ENCODE measurements at regions not wholly inside any gene's neighbourhood (a gene's known extent, or its start where the extent isn't known, plus 50 kb on each side); places are given as distances from the start of the nearest gene placed in this dataset.

DNA sequence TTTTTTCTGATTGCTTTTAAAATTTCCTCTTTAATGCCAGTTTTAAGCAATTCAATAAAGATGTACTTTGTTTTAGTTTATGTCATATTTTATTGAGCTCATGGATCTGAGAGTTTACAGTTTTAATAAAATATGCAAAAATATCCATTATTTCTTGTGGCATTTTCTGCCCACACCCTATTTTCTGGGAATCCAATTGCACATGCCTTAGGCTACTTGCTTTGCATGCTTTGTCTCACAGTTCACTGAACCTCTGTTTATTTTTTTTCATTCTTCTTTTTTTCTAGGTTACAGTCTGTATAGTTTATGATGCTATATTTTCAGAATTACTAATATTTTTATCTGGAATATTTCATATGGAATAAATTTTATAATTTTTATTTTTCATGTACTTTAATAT, 1258.0 kb downstream of the FSCB start:
- Mint-ChIP-seq H3K27ac (no peak overlapping the region), H3K9me3 (peaks cover 15% of the 10 kb centered on the region), H3K4me3 (no peak overlapping the region), H3K4me1 (no peaks in the 10 kb centered on the region), H3K36me3 (ENCODE audit: low read depth) (no peaks in the 10 kb centered on the region), H3K27me3 (no peaks in the 10 kb centered on the region)
- no peak for ATAC-seq
- DNase-seq: no peak

DNA sequence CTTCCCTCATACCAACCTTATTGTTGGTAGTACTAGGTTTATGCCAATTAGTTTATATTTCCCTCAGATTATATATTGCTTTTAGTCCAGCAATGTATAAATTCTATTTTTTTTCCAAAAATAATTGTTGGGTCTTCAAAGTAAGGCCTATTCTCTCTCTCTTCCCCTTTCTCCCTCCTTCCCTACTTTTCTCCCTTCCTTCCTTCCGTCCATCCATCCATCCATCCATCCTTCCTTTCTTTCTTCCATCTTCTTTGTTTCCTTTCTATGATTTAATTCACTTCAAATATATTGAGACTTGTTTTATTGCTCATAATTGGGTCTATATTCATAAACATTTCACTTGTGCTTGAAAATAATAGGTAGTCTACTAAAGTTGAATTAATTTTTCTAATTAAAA, 1259.2 kb downstream of the FSCB start:
- no peak overlapping the region for H3K4me3 Mint-ChIP-seq
- H3K36me3 Mint-ChIP-seq (ENCODE audit: low read depth): no peaks in the 10 kb centered on the region
- H3K27ac Mint-ChIP-seq: no peak overlapping the region

DNA sequence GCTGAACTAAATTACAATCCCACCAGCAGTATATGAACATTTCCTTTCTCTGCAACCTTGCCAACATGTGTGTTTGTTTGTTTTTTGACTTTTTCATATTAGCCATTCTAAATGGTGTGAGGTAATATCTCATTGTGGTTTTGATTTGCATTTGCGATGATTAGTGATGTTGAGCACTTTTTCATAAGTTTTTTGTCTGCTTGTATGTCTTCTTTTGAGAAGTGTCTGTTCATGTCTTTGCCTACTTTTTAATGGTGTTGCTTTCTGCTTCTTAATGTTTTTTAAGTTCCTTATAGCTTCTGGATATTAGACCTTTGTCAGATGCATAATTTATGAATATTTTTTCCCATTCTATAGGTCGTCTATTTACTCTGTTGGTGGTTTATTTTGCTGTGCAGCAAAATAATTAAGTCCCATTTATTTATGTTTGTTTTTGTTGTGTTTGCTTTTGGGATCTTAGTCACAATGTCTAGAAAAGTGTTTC, 1262.9 kb downstream of the FSCB start:
- Mint-ChIP-seq H3K36me3 (ENCODE audit: low read depth) (no peaks in the 10 kb centered on the region), H3K9me3 (peaks cover 27% of the 10 kb centered on the region), H3K27ac (no peak overlapping the region), H3K4me1 (no peaks in the 10 kb centered on the region), H3K4me3 (no peak overlapping the region), H3K27me3 (no peaks in the 10 kb centered on the region)
- no peak for DNase-seq
- no peak for ATAC-seq

More for the DNA sequence above, 1259.2 kb downstream of the FSCB start:
- Mint-ChIP-seq H3K27me3 (no peaks in the 10 kb centered on the region), H3K9me3 (peaks cover 19% of the 10 kb centered on the region), H3K4me1 (no peaks in the 10 kb centered on the region)
- DNase-seq (no peak), ATAC-seq (no peak)

DNA sequence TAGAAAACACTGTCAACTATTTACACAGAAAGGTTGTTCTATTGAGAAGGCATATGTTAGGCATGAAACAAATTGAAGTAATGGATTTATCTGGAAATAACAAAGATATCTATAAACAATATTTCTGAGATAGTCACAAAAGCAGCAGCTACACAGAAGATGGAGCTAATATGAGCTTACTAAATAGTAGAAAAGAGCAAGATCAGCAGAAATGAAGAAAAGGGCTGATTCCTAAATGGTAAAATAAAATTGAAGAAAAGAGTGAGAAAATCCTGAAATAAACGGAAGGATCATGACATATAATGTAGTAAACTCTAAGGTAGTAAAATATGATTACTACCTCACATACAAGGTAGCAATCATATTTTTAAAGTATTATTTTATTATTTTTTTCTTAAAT, 1263.9 kb downstream of the FSCB start:
- H3K4me3 Mint-ChIP-seq: no peak overlapping the region
- no peaks in the 10 kb centered on the region for H3K4me1 Mint-ChIP-seq
- H3K27me3 Mint-ChIP-seq: no peaks in the 10 kb centered on the region
- H3K9me3 Mint-ChIP-seq: peaks cover 28% of the 10 kb centered on the region
- DNase-seq (no peak), ATAC-seq (no peak)
- H3K36me3 Mint-ChIP-seq (ENCODE audit: low read depth): no peaks in the 10 kb centered on the region
- H3K27ac Mint-ChIP-seq: no peak overlapping the region

DNA sequence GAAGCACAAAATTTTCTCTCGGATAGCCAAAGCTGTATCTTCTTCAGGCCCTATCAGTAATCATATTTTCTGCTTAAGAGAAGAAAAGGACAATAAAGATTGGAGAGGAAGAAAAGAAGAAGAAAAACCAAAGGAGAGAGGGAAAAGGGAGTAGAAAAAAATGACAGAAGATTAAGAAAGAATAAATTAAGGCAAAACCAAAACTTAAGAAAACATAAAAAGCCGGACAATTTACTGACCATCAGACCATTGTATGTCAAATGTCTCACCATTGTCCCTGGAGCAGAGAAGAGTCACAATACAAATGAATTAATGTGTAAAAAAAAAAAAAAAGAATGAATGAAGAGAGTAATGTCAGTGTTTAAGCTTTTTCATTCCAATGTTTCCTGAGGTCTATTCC, 1274.8 kb downstream of the FSCB start:
- Mint-ChIP-seq H3K9me3 (peaks cover 16% of the 10 kb centered on the region), H3K27ac (no peak overlapping the region), H3K27me3 (no peaks in the 10 kb centered on the region), H3K4me1 (no peaks in the 10 kb centered on the region), H3K36me3 (ENCODE audit: low read depth) (no peaks in the 10 kb centered on the region), H3K4me3 (no peak overlapping the region)
- no peak for ATAC-seq
- no peak for DNase-seq

DNA sequence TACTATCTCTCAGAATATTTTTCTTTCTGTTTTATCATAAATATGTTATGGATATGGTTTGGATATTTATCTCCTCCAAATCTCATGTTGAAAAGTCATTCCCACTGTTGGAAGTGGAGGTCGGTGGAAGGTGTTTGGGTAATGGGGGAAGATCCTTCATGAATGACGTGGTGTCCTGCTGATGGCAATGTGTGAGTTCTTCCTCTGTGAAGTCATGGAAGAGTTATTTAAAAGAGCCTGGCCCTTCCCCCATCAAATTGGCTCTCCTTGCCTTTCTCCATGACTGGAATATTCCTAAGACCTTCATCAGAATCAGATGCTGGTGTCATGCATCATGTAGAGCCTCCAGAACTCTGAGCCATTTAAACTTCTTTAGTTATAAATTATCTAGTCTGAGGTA, 1291.6 kb downstream of the FSCB start:
- Mint-ChIP-seq H3K4me1 (no peaks in the 10 kb centered on the region), H3K27ac (no peak overlapping the region), H3K27me3 (no peaks in the 10 kb centered on the region), H3K9me3 (peaks cover 18% of the 10 kb centered on the region), H3K4me3 (no peak overlapping the region), H3K36me3 (ENCODE audit: low read depth) (no peaks in the 10 kb centered on the region)
- ATAC-seq (no peak), DNase-seq (no peak)

DNA sequence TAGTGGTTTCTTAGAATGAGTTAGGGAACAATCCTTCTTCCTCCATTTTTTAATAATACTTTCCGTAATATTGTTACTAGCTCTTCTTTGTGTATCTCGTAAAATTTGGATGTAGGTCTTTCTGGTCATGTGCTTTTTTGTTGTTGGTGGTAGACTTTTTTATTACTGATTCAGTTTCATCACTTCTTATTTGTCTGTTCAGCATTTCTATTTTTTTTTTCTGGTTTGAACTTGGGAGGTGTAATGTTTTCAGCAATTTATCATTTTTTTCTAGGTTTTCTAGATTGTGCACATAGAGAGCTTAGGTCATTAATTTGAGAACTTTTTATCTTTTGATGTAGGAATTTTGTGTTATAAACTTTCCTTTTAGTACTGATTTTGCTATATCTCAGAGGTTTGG, 1299.9 kb downstream of the FSCB start:
- Mint-ChIP-seq H3K9me3 (peaks cover 10% of the 10 kb centered on the region), H3K27ac (no peak overlapping the region), H3K4me1 (no peaks in the 10 kb centered on the region), H3K4me3 (no peak overlapping the region), H3K27me3 (no peaks in the 10 kb centered on the region), H3K36me3 (ENCODE audit: low read depth) (no peaks in the 10 kb centered on the region)
- ATAC-seq (no peak), DNase-seq (no peak)

DNA sequence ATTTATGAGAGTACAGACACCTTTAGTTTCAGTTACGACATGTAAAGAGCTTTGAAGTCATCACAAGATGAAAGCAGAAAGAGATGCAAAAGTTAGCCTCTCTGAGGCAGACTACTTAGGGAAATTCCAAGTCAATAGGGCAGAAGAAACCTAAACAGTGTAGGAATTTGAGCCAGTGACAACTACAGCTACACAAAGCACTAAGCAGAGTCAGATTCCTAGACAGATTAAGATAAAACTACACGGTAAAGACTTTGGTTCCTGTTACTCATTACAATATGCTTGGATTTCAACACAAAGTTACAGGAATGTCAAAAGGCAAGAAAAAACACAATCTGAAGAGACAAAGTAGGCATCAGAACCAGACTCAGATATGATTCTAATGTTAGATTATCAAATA, 1302.3 kb downstream of the FSCB start:
- Mint-ChIP-seq H3K27ac (no peak overlapping the region), H3K4me3 (no peak overlapping the region), H3K4me1 (no peaks in the 10 kb centered on the region), H3K36me3 (ENCODE audit: low read depth) (no peaks in the 10 kb centered on the region), H3K27me3 (no peaks in the 10 kb centered on the region), H3K9me3 (peaks cover 10% of the 10 kb centered on the region)
- ATAC-seq (no peak), DNase-seq (no peak)

DNA sequence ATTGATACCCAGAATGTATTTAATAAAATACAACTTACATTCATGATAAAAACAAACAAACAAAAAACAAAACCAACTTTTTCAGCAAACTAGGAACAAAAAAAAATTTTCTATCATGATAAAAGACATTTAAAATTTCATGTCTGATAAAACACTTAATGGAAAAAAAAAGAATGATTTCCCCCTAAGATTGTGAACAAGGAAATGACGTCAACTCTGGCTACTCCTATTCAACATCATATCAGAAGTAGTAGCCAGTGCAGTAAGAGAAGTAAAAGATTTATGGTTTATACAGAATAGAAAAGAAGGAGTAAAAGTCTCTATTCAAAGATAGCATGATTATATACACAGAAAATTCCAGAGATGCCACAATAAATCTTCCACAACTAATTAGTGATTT, 1306.6 kb downstream of the FSCB start:
- no peaks in the 10 kb centered on the region for H3K9me3 Mint-ChIP-seq
- no peak overlapping the region for H3K27ac Mint-ChIP-seq
- DNase-seq: no peak
- ATAC-seq: no peak
- no peaks in the 10 kb centered on the region for H3K4me1 Mint-ChIP-seq
- H3K36me3 Mint-ChIP-seq (ENCODE audit: low read depth): no peaks in the 10 kb centered on the region
- no peak overlapping the region for H3K4me3 Mint-ChIP-seq
- H3K27me3 Mint-ChIP-seq: no peaks in the 10 kb centered on the region

DNA sequence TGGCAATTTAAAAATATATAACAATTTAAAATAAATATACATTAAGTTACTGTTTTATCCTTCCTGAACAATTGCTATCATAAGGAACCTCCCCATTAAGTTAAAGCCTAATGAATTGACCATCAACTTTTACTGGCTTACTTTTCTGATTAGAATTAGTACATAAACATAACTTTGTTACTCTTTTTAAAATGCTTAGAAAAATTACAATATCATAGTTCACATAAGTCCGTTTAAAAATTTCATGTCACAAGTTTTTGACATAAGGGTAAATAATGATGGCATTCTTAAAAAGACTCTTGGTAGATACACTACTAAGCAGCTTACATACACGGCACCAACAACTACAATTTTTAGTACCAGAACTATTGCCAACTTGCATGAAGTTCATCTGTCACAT, 1308.6 kb downstream of the FSCB start:
- H3K27ac Mint-ChIP-seq: no peak overlapping the region
- no peaks in the 10 kb centered on the region for H3K36me3 Mint-ChIP-seq (ENCODE audit: low read depth)
- H3K4me3 Mint-ChIP-seq: no peak overlapping the region
- H3K27me3 Mint-ChIP-seq: no peaks in the 10 kb centered on the region
- DNase-seq (no peak), ATAC-seq (no peak)
- no peaks in the 10 kb centered on the region for H3K4me1 Mint-ChIP-seq
- H3K9me3 Mint-ChIP-seq: no peaks in the 10 kb centered on the region

DNA sequence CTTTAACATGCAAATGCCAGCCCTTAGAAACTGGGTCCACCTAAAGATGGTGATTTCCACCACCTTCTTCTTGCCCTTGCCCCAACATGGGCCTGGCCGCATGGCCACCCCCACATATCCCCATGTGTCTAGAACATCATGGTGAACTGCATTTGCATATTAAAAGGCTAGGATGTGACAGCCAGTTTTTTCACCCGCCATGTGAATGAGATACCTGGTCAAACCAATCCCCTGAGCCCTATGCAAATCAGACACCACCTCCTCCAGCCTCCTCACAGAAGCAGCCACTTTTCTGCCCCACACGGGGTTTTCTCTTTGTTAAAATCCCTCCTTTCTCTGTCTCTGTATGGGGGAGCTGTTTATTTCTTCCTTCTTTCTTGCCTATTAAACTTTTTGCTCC, 1322.5 kb downstream of the FSCB start:
- H3K4me3 Mint-ChIP-seq: no peak overlapping the region
- no peaks in the 10 kb centered on the region for H3K36me3 Mint-ChIP-seq (ENCODE audit: low read depth)
- peaks cover 13% of the 10 kb centered on the region for H3K9me3 Mint-ChIP-seq
- DNase-seq: no peak
- no peaks in the 10 kb centered on the region for H3K27me3 Mint-ChIP-seq
- no peak overlapping the region for H3K27ac Mint-ChIP-seq
- no peaks in the 10 kb centered on the region for H3K4me1 Mint-ChIP-seq
- ATAC-seq: no peak

DNA sequence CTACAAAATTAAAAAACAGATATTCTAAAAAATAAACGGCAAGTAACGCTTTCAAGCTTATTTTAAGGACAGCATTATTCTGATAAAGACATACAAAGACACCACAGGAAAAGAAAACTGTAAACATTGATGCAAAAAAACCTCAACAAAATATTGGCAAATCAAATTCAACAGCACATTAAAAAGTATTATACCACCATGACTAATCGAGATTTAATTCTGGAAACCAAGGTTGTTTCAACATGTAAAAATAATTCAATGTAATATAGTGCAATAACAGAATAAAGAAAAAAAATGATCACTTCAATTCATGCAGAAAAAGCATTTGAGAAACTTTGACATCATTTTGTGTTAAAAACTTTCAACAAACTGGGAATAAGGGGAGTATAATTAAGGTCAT, 1323.2 kb downstream of the FSCB start:
- Mint-ChIP-seq H3K4me1 (no peaks in the 10 kb centered on the region), H3K27me3 (no peaks in the 10 kb centered on the region), H3K36me3 (ENCODE audit: low read depth) (no peaks in the 10 kb centered on the region), H3K4me3 (no peak overlapping the region), H3K9me3 (peaks cover 7% of the 10 kb centered on the region), H3K27ac (no peak overlapping the region)
- DNase-seq: no peak
- no peak for ATAC-seq

DNA sequence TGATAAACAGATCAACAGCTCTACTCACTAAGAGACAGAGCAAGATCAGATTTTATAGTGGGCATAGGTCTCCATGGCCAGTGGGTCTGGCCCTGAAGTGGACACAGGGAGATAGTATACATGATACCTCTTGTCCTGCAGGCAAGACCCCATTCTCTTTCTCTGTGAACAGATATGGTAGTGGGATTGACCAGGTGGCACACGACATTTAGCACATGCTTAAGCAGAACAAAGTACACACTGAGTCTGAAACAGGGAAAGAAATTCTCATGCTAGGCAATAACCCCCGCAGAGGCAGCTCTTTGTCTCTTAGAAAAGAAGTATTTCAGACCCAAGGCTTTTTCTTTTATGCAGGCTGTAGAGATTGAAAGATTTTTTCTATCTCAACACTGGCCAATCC, 1331.2 kb downstream of the FSCB start:
- H3K4me1 Mint-ChIP-seq: no peaks in the 10 kb centered on the region
- DNase-seq: no peak
- no peaks in the 10 kb centered on the region for H3K9me3 Mint-ChIP-seq
- H3K36me3 Mint-ChIP-seq (ENCODE audit: low read depth): no peaks in the 10 kb centered on the region
- no peaks in the 10 kb centered on the region for H3K27me3 Mint-ChIP-seq
- ATAC-seq: no peak
- H3K27ac Mint-ChIP-seq: no peak overlapping the region
- H3K4me3 Mint-ChIP-seq: no peak overlapping the region

DNA sequence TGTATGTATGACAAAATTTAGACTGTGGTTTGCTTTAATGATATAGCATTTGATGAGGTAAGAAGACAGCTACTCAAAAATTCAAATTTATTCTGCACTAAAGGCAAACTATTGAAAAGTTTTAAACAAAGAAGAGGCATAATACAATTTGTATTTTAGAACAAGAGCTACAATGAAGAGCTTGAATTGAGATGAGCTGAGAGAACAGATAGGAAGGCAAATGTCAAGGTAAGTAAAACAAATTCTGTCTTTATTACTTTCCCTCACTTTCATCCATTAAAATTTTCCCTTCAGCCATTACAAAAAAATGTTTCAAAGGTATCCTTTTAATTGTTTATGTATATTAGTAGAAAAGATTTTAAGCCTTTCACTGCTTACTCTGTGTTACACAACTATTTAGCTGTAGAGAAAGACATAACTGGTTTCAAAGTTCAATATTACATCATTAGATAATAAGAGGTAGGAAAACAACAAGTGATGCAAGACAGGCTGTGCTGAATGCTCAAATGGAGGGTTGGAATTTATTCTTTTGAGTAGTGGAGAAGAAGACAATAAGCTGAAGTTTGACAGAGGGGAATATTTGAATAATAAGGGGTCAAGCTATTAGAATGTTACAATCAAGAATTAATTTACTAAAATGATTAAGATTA, 1334.1 kb downstream of the FSCB start:
- Mint-ChIP-seq H3K4me3 (no peak overlapping the region), H3K9me3 (peaks cover 3% of the 10 kb centered on the region), H3K27ac (no peak overlapping the region), H3K4me1 (no peaks in the 10 kb centered on the region), H3K27me3 (no peaks in the 10 kb centered on the region), H3K36me3 (ENCODE audit: low read depth) (no peaks in the 10 kb centered on the region)
- ATAC-seq: no peak
- no peak for DNase-seq

DNA sequence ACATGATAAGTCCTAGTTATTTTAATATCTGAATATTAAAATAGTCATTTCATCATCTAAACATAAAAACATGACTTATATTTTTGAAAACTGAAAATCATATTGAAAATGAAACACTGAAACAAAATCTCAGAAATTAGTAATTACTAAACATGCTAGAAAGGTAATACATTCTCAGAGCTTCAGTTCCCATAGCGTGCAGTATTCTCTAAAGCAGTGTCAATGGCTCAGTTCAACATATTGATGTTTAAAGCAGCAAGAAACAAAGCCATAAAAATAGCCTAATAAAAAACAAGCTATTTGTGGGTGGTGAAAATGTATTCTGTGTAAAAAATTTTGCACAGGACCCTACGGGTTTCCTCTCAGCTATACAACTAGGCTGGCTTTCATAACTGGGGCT, 1337.4 kb downstream of the FSCB start:
- no peaks in the 10 kb centered on the region for H3K27me3 Mint-ChIP-seq

DNA sequence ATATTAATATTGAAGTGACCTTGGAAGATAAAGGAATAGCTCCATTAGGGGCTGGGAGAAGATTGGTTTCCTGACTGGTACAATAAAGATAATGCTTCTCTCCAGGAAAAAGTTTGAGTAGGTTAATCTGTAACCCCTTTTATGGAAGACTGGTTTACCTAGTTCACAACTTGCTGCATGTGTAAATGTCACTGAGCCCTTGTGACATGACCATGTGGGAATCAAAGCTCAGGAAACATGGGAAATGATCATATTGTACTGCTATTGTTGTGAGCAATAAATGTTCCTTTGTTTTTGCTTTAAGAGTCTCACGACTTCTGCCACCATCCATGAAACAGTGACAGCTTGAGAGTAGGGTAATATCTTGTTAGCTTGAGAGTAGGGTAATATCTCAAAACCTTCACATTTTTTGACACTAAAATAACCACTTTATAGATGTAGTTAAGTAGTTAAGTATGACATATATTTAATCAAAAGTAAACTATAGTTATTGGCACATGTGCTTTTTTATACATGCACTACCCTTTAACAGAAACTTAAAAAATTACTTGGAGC, 1338.6 kb downstream of the FSCB start:
- Mint-ChIP-seq H3K4me1 (no peaks in the 10 kb centered on the region), H3K9me3 (peaks cover 3% of the 10 kb centered on the region), H3K27ac (no peak overlapping the region), H3K4me3 (no peak overlapping the region), H3K27me3 (no peaks in the 10 kb centered on the region), H3K36me3 (ENCODE audit: low read depth) (no peaks in the 10 kb centered on the region)
- ATAC-seq (no peak), DNase-seq (no peak)

More for the DNA sequence above, 1337.4 kb downstream of the FSCB start:
- peaks cover 3% of the 10 kb centered on the region for H3K9me3 Mint-ChIP-seq
- H3K4me3 Mint-ChIP-seq: no peak overlapping the region
- DNase-seq (no peak), ATAC-seq (no peak)
- no peaks in the 10 kb centered on the region for H3K4me1 Mint-ChIP-seq
- H3K36me3 Mint-ChIP-seq (ENCODE audit: low read depth): no peaks in the 10 kb centered on the region
- no peak overlapping the region for H3K27ac Mint-ChIP-seq
